T-helper 1 cell treated with Interleukin-12 subunit alpha and Interleukin-12 subunit beta and Interleukin-4 antibody, amounts not matched to agents 30 μg/mL and 1 μg/mL, for 36 hours (primary cell): ENCODE measurements at regions not wholly inside any gene's neighbourhood (a gene's known extent, or its start where the extent isn't known, plus 50 kb on each side); places are given as distances from the start of the nearest gene placed in this dataset.

ENCODE experiments used
- H3K27ac Mint-ChIP-seq: one replicate; pipeline ENCODE4 v1.8.0; 2021; ENCODE audit warnings: mild to moderate bottlenecking, mixed read lengths
- H3K27me3 Mint-ChIP-seq: one replicate; pipeline ENCODE4 v1.8.0; 2021; ENCODE audit warnings: low read depth, mixed read lengths
- H3K36me3 Mint-ChIP-seq: one replicate; pipeline ENCODE4 v1.8.0; 2021; ENCODE audit warnings: low read depth, mixed read lengths
- H3K4me1 Mint-ChIP-seq: one replicate; pipeline ENCODE4 v1.8.0; 2021; ENCODE audit warnings: low read depth, mixed read lengths
- H3K4me3 Mint-ChIP-seq: one replicate; pipeline ENCODE4 v1.8.0; 2021; ENCODE audit warnings: mild to moderate bottlenecking, moderate library complexity, mixed read lengths
- H3K9me3 Mint-ChIP-seq: one replicate; pipeline ENCODE4 v1.8.0; 2021; ENCODE audit warnings: mixed read lengths

DNA sequence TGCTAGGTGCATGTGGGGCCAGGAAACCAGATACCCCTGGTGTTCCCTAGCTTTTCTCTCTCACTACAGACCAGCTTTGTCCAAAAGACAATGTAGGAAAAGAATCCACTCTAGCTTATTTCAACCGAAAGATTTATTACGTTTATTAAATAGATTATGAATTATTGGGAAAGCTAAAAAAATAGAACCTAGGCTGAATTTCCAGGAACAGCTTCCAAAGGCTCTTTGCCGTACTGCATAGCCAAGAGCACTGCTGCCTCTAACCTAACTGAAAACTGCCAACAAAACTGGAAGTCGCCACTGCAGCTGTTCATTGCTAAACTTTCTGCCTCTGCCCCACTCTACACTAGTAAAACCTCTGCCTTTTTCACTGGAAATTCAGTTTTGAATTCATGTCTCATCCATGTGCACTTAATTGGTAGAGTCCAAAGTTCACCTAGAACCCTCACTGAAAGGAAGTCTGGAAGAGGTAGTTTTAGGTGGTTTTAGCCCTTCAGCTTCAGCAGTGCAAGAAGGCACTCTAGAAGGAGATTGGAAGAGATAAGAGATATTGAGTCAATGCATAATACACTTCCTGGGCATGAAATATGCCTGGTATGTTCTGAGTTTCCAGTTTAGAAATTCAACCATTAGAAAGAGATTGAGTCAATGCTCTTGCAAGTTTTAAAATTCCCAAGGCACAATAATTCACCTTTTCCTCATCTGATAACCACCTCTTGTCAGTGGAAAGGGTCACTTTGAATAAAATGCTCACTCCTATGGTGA is 927.9 kb downstream of the MAT2B start:
- Mint-ChIP-seq H3K36me3 (no peaks in the 10 kb centered on the region), H3K9me3 (peaks cover 5% of the 10 kb centered on the region), H3K4me1 (no peaks in the 10 kb centered on the region), H3K27me3 (no peaks in the 10 kb centered on the region), H3K4me3 (no peak overlapping the region), H3K27ac (no peak overlapping the region)

DNA sequence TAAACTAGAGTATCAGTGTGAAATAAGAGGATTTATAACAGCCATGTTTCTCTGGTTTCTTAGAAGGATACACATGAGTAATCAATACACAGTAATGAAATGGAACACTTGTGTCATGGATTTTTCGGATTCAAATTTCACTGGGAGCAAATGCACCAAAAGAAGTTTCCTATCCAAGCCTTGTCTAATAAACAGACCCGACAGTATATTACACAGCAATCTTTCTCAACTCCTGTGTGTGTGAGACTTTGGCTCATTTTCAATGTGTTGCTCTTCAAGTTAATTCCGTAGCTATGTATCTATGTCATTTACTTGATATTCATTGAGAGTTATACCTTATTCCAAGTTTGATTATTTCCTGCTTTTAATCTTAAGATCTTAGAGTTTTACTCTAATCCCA is 930.2 kb downstream of the MAT2B start:
- Mint-ChIP-seq H3K4me1 (no peaks in the 10 kb centered on the region), H3K9me3 (peaks cover 9% of the 10 kb centered on the region), H3K27me3 (no peaks in the 10 kb centered on the region), H3K27ac (no peak overlapping the region), H3K4me3 (no peak overlapping the region), H3K36me3 (no peaks in the 10 kb centered on the region)

DNA sequence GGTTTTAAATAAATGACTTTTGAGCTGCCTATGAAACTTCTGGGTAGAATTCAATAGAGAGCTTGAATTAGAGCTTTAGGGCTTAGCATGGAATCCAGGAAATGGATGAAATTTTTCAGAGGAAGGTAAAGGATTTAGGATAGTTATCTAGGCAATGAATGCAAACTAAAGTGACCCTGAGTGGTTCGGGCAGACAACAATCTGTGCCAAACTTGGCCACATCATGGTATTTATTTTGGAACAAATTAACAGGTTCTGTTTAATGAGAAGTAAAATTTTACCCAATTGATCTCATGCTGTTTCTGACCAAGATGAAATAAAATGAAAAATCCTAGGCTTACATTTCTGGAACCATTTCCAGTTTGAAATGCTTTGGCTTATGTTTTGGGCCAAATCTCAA is 934.4 kb downstream of the MAT2B start:
- peaks cover 4% of the 10 kb centered on the region for H3K9me3 Mint-ChIP-seq
- no peaks in the 10 kb centered on the region for H3K27me3 Mint-ChIP-seq
- no peaks in the 10 kb centered on the region for H3K36me3 Mint-ChIP-seq
- H3K4me1 Mint-ChIP-seq: no peaks in the 10 kb centered on the region
- no peak overlapping the region for H3K27ac Mint-ChIP-seq
- no peak overlapping the region for H3K4me3 Mint-ChIP-seq

- H3K4me1 Mint-ChIP-seq: no peaks in the 10 kb centered on the region
- no peaks in the 10 kb centered on the region for H3K36me3 Mint-ChIP-seq
Observed at GRCh38 chr5:164449460-164449859, 944.0 kb downstream of the MAT2B start.

DNA sequence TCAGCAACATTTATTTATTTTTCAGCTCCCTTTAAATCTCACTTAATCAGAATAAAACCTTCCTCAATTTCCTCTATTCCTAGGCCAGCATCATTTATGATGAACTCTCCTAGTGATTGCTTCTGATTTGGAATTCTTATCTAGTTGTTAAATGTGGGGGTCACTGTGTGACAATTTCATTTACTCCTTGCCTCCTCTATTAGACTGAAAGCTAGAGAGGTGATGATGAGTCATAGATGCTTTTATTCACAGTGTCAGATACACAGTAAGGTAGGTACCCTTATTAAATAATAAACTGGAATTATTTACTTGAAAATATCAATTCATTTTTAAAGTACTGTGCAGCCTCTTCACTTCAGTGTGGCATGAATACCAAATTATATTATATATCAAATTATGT is 960.6 kb downstream of the MAT2B start:
- no peak overlapping the region for H3K4me3 Mint-ChIP-seq
- no peaks in the 10 kb centered on the region for H3K36me3 Mint-ChIP-seq
- no peaks in the 10 kb centered on the region for H3K9me3 Mint-ChIP-seq
- H3K4me1 Mint-ChIP-seq: no peaks in the 10 kb centered on the region
- no peak overlapping the region for H3K27ac Mint-ChIP-seq
- H3K27me3 Mint-ChIP-seq: no peaks in the 10 kb centered on the region

More at GRCh38 chr5:164449460-164449859, 944.0 kb downstream of the MAT2B start:
- Mint-ChIP-seq H3K27me3 (no peaks in the 10 kb centered on the region), H3K4me3 (no peak overlapping the region), H3K27ac (no peak overlapping the region), H3K9me3 (peaks cover 5% of the 10 kb centered on the region)

GRCh38 chr5:164470312-164470711 is 964.9 kb downstream of the MAT2B start:
- no peak overlapping the region for H3K4me3 Mint-ChIP-seq
- no peaks in the 10 kb centered on the region for H3K4me1 Mint-ChIP-seq
- H3K36me3 Mint-ChIP-seq: no peaks in the 10 kb centered on the region
- H3K9me3 Mint-ChIP-seq: no peaks in the 10 kb centered on the region
- no peaks in the 10 kb centered on the region for H3K27me3 Mint-ChIP-seq
- H3K27ac Mint-ChIP-seq: no peak overlapping the region

GRCh38 chr5:164472165-164472564 is 966.7 kb downstream of the MAT2B start:
- no peaks in the 10 kb centered on the region for H3K4me1 Mint-ChIP-seq
- no peak overlapping the region for H3K27ac Mint-ChIP-seq
- H3K4me3 Mint-ChIP-seq: no peak overlapping the region
- H3K36me3 Mint-ChIP-seq: no peaks in the 10 kb centered on the region
- no peaks in the 10 kb centered on the region for H3K27me3 Mint-ChIP-seq
- no peaks in the 10 kb centered on the region for H3K9me3 Mint-ChIP-seq

DNA sequence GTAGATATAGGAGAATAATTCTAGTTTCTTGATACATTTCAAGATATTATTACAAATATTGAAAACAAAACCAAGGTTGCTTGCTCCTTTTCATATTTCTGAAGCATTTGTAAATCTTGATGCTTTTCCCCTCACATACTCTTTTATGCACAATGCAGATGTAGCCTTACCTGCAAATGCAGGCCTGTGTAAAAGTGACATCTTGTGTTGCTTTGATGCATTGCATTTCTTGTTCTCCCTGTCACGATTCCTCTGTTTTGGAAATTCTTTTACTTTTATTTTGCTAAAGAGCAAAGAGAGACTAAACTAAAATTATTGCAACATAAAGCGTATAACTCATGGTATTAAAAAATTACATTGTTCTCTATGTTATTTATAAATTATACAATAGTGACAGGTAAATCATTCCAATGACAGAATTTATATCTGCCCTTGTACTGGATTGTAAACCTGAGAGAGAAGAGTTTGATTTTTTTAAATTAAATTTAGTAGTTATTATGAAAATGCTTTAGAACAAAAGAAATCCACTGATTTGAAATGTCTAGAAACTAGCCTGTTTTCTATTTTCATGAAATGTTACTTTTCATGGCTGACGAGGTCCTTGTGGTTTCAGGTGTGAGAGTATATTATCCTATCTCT is 970.0 kb downstream of the MAT2B start:
- Mint-ChIP-seq H3K27me3 (no peaks in the 10 kb centered on the region), H3K4me1 (no peaks in the 10 kb centered on the region), H3K36me3 (no peaks in the 10 kb centered on the region), H3K4me3 (no peak overlapping the region), H3K27ac (no peak overlapping the region), H3K9me3 (no peaks in the 10 kb centered on the region)

DNA sequence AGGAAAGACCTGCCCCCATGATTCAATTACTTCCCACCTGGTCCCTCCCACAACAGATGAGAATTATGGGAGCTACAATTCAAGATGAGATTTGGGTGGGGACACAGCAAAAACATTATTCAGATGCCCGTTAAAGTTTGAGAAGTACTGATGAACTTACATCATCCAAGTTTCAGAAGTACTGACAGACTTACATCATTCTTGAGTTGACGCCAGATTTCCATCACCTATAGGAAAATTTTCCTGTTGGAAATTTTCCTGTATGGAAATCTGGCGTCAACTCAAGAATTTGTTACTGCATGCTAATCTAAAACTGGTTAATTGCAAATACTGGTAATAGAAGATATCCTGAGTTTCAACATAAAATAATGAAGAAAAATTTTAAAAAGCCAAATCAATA is 975.9 kb downstream of the MAT2B start:
- H3K4me3 Mint-ChIP-seq: no peak overlapping the region

DNA sequence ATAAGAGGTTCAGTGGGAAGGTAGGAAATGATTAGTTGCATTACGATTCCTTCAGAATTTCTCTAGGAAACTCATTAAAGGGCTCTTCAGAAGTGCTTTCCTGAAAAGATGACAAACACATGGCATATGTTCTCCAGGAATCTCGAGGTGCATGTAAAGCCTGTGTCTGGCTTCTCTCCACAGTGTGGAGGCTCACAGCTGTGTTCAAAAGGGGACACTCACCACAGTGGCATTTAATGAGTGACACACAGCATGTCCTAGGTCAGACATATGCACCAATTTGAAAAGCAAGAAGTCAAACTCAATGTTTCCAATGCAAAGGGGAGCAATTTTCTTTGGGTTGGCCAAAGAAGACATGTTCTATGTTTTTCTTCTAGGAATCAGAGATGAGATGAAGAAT is 976.9 kb downstream of the MAT2B start:
- no peaks in the 10 kb centered on the region for H3K36me3 Mint-ChIP-seq
- no peaks in the 10 kb centered on the region for H3K27me3 Mint-ChIP-seq
- no peak overlapping the region for H3K27ac Mint-ChIP-seq
- H3K4me3 Mint-ChIP-seq: no peak overlapping the region
- no peaks in the 10 kb centered on the region for H3K4me1 Mint-ChIP-seq
- no peaks in the 10 kb centered on the region for H3K9me3 Mint-ChIP-seq

More for the DNA sequence above, 975.9 kb downstream of the MAT2B start:
- Mint-ChIP-seq H3K9me3 (no peaks in the 10 kb centered on the region), H3K36me3 (no peaks in the 10 kb centered on the region), H3K27ac (no peak overlapping the region), H3K27me3 (no peaks in the 10 kb centered on the region), H3K4me1 (no peaks in the 10 kb centered on the region)

DNA sequence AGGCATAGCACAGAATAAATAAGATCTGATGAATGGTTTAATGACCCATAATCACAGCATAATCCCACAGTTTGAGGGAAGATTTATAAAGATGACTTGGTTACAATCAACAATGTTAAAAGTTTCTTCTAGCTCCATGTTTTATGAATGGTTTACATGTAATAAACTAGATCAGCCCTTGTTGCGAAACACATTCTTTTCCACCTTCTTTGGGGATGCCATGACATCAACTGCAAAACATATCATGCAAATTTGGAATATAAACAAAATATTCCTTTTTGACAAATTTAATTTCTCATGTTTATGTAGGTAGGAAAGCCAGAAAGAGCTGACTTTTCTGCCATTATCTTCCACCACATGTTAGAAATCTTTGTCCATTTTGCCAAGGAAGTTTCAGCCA is 979.5 kb downstream of the MAT2B start:
- Mint-ChIP-seq H3K4me3 (no peak overlapping the region), H3K36me3 (no peaks in the 10 kb centered on the region)

DNA sequence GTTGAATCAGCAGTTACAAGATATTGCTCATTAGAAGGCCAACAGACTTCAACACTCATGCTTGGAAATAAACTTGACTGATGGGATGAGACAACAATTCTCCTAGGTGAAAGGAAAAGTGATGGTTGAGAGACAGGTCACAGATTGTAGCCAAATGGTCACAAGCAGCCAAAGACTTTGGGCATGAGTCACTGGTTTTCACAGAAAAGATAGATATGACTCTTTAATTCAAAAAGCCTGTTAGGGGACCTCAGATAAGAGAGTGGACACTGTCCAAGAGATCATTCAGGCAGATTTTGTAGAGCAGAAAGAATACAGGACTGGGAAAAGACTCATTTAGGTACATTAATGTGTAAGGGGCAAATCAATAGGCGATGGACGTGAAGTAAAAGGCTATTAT is 982.5 kb downstream of the MAT2B start:
- Mint-ChIP-seq H3K4me1 (no peaks in the 10 kb centered on the region), H3K4me3 (no peak overlapping the region), H3K27ac (no peak overlapping the region), H3K9me3 (no peaks in the 10 kb centered on the region), H3K36me3 (no peaks in the 10 kb centered on the region), H3K27me3 (no peaks in the 10 kb centered on the region)

More for the DNA sequence above, 979.5 kb downstream of the MAT2B start:
- no peaks in the 10 kb centered on the region for H3K27me3 Mint-ChIP-seq
- no peaks in the 10 kb centered on the region for H3K9me3 Mint-ChIP-seq
- H3K4me1 Mint-ChIP-seq: no peaks in the 10 kb centered on the region
- H3K27ac Mint-ChIP-seq: no peak overlapping the region

- Mint-ChIP-seq H3K27me3 (no peaks in the 10 kb centered on the region), H3K4me3 (no peak overlapping the region), H3K27ac (no peak overlapping the region), H3K4me1 (no peaks in the 10 kb centered on the region), H3K36me3 (no peaks in the 10 kb centered on the region), H3K9me3 (peaks cover 5% of the 10 kb centered on the region)
Observed at GRCh38 chr5:164497311-164498064, 992.1 kb downstream of the MAT2B start.

DNA sequence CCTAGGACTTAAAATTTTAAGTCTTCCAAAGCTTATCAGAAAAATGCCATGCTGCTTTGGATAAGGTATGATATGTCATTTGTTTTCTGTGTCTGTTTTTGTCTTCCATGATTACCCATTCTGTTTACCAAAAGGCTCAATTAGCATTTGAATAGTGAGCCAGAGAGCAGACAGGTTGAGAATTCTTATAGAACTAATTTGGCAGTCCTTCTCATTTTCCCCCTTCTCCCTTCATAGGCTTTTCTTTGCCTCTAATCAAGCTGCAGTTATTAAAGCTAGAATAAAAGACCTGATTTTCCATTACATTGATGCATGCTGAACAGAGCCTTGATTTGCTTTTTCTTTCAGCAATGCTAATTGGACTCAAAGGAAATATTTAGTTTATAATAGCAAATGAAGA is 993.0 kb downstream of the MAT2B start:
- H3K27ac Mint-ChIP-seq: no peak overlapping the region
- peaks cover 5% of the 10 kb centered on the region for H3K9me3 Mint-ChIP-seq
- H3K4me1 Mint-ChIP-seq: no peaks in the 10 kb centered on the region
- H3K4me3 Mint-ChIP-seq: no peak overlapping the region
- no peaks in the 10 kb centered on the region for H3K36me3 Mint-ChIP-seq
- no peaks in the 10 kb centered on the region for H3K27me3 Mint-ChIP-seq

- H3K4me3 Mint-ChIP-seq: no peak overlapping the region
- no peaks in the 10 kb centered on the region for H3K36me3 Mint-ChIP-seq
- no peaks in the 10 kb centered on the region for H3K9me3 Mint-ChIP-seq
- H3K27ac Mint-ChIP-seq: no peak overlapping the region
- no peaks in the 10 kb centered on the region for H3K27me3 Mint-ChIP-seq
- H3K4me1 Mint-ChIP-seq: no peaks in the 10 kb centered on the region
Observed at GRCh38 chr5:164500856-164501255, 995.4 kb downstream of the MAT2B start.
